ENCODE measurements at regions not wholly inside any gene's neighbourhood (a gene's known extent, or its start where the extent isn't known, plus 50 kb on each side); places are given as distances from the start of the nearest gene placed in this dataset.
"Not testable (repeated sequence)": the region's sequence is repeated elsewhere in the genome, so short reads cannot be mapped to it uniquely, and the experiment has no call there.

- no peaks in the 10 kb centered on the region for H3K36me3 ChIP-seq (replicated peaks; ENCODE audit: control insufficient read depth, insufficient read depth, low read length)
- H3K4me3 ChIP-seq (ENCODE audit: insufficient read depth, low read depth, low read length) = no peak overlapping the region
- H3K27me3 ChIP-seq (ENCODE audit: control insufficient read depth, insufficient read depth, low read length) = no peaks in the 10 kb centered on the region
- DNase-seq = no peak
Measured at GRCh38 chr10:21421794-21422193, 103.7 kb downstream of the SKIDA1 start.

- H3K27me3 ChIP-seq (ENCODE audit: control insufficient read depth, insufficient read depth, low read length) = no peaks in the 10 kb centered on the region
- no peak for DNase-seq
- H3K36me3 ChIP-seq (replicated peaks; ENCODE audit: control insufficient read depth, insufficient read depth, low read length) = no peaks in the 10 kb centered on the region
- H3K4me3 ChIP-seq (ENCODE audit: insufficient read depth, low read depth, low read length) = no peak overlapping the region
Measured at GRCh38 chr10:21421016-21421415, 104.5 kb downstream of the SKIDA1 start.

GRCh38 chr10:21418981-21419576, 106.4 kb downstream of the SKIDA1 start:
- not testable (repeated sequence) for H3K27me3 ChIP-seq (ENCODE audit: control insufficient read depth, insufficient read depth, low read length); H3K36me3 ChIP-seq (replicated peaks; ENCODE audit: control insufficient read depth, insufficient read depth, low read length); DNase-seq; H3K4me3 ChIP-seq (ENCODE audit: insufficient read depth, low read depth, low read length)

GRCh38 chr10:21417172-21417712, 108.2 kb downstream of the SKIDA1 start:
- Histone ChIP-seq H3K4me3 (ENCODE audit: insufficient read depth, low read depth, low read length) (no peak overlapping the region), H3K36me3 (replicated peaks; ENCODE audit: control insufficient read depth, insufficient read depth, low read length) (no peaks in the 10 kb centered on the region), H3K27me3 (ENCODE audit: control insufficient read depth, insufficient read depth, low read length) (no peaks in the 10 kb centered on the region)
- DNase-seq = no peak

GRCh38 chr10:21413680-21414079, 111.8 kb downstream of the SKIDA1 start:
- DNase-seq = no peak
- H3K4me3 ChIP-seq (ENCODE audit: insufficient read depth, low read depth, low read length) = no peak overlapping the region

GRCh38 chr10:21413268-21413667, 112.2 kb downstream of the SKIDA1 start:
- DNase-seq = no peak

More at GRCh38 chr10:21413680-21414079, 111.8 kb downstream of the SKIDA1 start:
- Histone ChIP-seq H3K27me3 (ENCODE audit: control insufficient read depth, insufficient read depth, low read length) (no peaks in the 10 kb centered on the region), H3K36me3 (replicated peaks; ENCODE audit: control insufficient read depth, insufficient read depth, low read length) (no peaks in the 10 kb centered on the region)

GRCh38 chr10:21406595-21407193, 118.8 kb downstream of the SKIDA1 start:
- no peaks in the 10 kb centered on the region for H3K36me3 ChIP-seq (replicated peaks; ENCODE audit: control insufficient read depth, insufficient read depth, low read length)
- no peaks in the 10 kb centered on the region for H3K27me3 ChIP-seq (ENCODE audit: control insufficient read depth, insufficient read depth, low read length)
- no peak for DNase-seq
- no peak overlapping the region for H3K4me3 ChIP-seq (ENCODE audit: insufficient read depth, low read depth, low read length)

More at GRCh38 chr10:21413268-21413667, 112.2 kb downstream of the SKIDA1 start:
- no peaks in the 10 kb centered on the region for H3K36me3 ChIP-seq (replicated peaks; ENCODE audit: control insufficient read depth, insufficient read depth, low read length)
- H3K4me3 ChIP-seq (ENCODE audit: insufficient read depth, low read depth, low read length) = no peak overlapping the region
- H3K27me3 ChIP-seq (ENCODE audit: control insufficient read depth, insufficient read depth, low read length) = no peaks in the 10 kb centered on the region

- no peak for DNase-seq
- H3K4me3 ChIP-seq (ENCODE audit: insufficient read depth, low read depth, low read length) = no peak overlapping the region
- no peaks in the 10 kb centered on the region for H3K36me3 ChIP-seq (replicated peaks; ENCODE audit: control insufficient read depth, insufficient read depth, low read length)
- H3K27me3 ChIP-seq (ENCODE audit: control insufficient read depth, insufficient read depth, low read length) = no peaks in the 10 kb centered on the region
Measured at GRCh38 chr10:21405981-21406380, 119.5 kb downstream of the SKIDA1 start.

- Histone ChIP-seq H3K36me3 (replicated peaks; ENCODE audit: control insufficient read depth, insufficient read depth, low read length) (no peaks in the 10 kb centered on the region), H3K27me3 (ENCODE audit: control insufficient read depth, insufficient read depth, low read length) (no peaks in the 10 kb centered on the region), H3K4me3 (ENCODE audit: insufficient read depth, low read depth, low read length) (no peak overlapping the region)
- DNase-seq = no peak
Measured at GRCh38 chr10:21403256-21404015, 122.0 kb downstream of the SKIDA1 start.

- no peak for DNase-seq
- H3K27me3 ChIP-seq (ENCODE audit: control insufficient read depth, insufficient read depth, low read length) = no peaks in the 10 kb centered on the region
- H3K4me3 ChIP-seq (ENCODE audit: insufficient read depth, low read depth, low read length) = no peak overlapping the region
- no peaks in the 10 kb centered on the region for H3K36me3 ChIP-seq (replicated peaks; ENCODE audit: control insufficient read depth, insufficient read depth, low read length)
Measured at GRCh38 chr10:21402606-21403083, 122.8 kb downstream of the SKIDA1 start.

- no peaks in the 10 kb centered on the region for H3K27me3 ChIP-seq (ENCODE audit: control insufficient read depth, insufficient read depth, low read length)
- DNase-seq = no peak
- H3K4me3 ChIP-seq (ENCODE audit: insufficient read depth, low read depth, low read length) = no peak overlapping the region
- H3K36me3 ChIP-seq (replicated peaks; ENCODE audit: control insufficient read depth, insufficient read depth, low read length) = no peaks in the 10 kb centered on the region
Measured at GRCh38 chr10:21401196-21401595, 124.3 kb downstream of the SKIDA1 start.

GRCh38 chr10:21399392-21400035, 126.0 kb downstream of the SKIDA1 start:
- Histone ChIP-seq H3K4me3 (ENCODE audit: insufficient read depth, low read depth, low read length) (no peak overlapping the region), H3K36me3 (replicated peaks; ENCODE audit: control insufficient read depth, insufficient read depth, low read length) (no peaks in the 10 kb centered on the region), H3K27me3 (ENCODE audit: control insufficient read depth, insufficient read depth, low read length) (no peaks in the 10 kb centered on the region)
- no peak for DNase-seq

GRCh38 chr10:21398563-21399231, 126.8 kb downstream of the SKIDA1 start:
- DNase-seq = no peak
- no peak overlapping the region for H3K4me3 ChIP-seq (ENCODE audit: insufficient read depth, low read depth, low read length)
- H3K27me3 ChIP-seq (ENCODE audit: control insufficient read depth, insufficient read depth, low read length) = no peaks in the 10 kb centered on the region
- no peaks in the 10 kb centered on the region for H3K36me3 ChIP-seq (replicated peaks; ENCODE audit: control insufficient read depth, insufficient read depth, low read length)

GRCh38 chr10:21396889-21397288, 128.6 kb downstream of the SKIDA1 start:
- Histone ChIP-seq H3K36me3 (replicated peaks; ENCODE audit: control insufficient read depth, insufficient read depth, low read length) (no peaks in the 10 kb centered on the region), H3K4me3 (ENCODE audit: insufficient read depth, low read depth, low read length) (no peak overlapping the region), H3K27me3 (ENCODE audit: control insufficient read depth, insufficient read depth, low read length) (no peaks in the 10 kb centered on the region)
- no peak for DNase-seq

Data from H7 (cell line).